GM19025 (cell line): ENCODE measurements at regions not wholly inside any gene's neighbourhood (a gene's known extent, or its start where the extent isn't known, plus 50 kb on each side); places are given as distances from the start of the nearest gene placed in this dataset.
A peak's percentile ranks its signal among the peaks of the same experiment; 100 is the strongest.

ENCODE experiments used
- ATAC-seq: cut with Tn5 transposase; IDR thresholded peaks from one replicate; pipeline ENCODE4 v1.9.1; 2021; ENCODE audit warnings: mild to moderate bottlenecking, low read depth, moderate library complexity; ENCODE audit not compliant: unreplicated experiment

DNA sequence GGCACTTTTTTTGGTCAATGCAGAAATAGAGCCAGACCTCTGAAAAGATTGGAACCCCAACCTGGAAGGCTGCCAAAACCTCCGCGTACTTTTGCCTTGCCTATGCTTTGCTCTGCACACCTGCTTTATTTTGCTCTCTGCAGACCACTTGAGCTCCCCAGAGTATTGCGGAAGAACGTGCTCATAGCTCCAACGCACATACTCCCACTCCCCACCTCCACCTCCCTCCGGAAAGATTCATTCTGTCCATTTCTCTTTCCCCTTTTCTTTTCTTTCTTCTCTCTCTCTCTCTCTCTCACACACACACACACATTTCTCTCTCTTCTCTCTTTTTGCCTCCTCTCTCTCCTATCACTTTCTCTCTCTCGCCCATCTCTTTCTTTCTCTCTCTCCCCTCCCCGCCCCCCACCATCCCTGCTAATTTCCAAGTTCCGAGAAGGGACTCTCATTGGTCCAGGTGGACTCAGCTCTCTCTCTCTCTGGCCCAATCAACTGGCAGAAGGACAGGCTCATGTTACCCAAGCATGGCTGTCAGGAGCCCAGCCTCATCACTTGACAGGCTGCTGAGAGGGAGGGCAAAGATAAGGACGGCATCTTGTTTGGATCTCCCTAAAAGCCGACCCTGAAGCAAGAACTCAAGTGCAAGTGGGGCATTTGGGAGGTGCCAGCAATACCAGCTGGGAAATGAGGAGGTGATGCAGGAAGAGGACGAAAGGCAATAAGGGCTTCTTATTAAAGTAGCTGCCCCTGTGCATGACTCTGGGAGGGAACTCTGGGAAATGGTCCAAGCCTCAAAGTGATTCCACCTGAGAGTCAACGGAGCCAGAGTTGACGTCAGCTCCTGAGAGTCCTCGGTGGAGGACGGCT is 246.1 kb downstream of the LY86 start:
- ATAC-seq = no peak

DNA sequence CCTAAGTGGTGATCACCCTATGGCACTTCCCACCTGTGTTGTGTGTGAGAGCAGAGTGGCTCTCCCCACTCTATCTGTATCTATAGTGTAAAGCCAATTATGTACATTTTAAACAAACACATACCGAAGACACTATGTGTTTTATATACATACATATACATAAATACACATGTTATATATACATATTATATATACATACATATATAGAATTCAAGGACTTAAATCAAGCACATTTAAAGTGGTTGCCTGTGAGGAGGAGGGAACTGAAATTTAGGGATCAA is 246.6 kb downstream of the LY86 start:
- no peak for ATAC-seq

DNA sequence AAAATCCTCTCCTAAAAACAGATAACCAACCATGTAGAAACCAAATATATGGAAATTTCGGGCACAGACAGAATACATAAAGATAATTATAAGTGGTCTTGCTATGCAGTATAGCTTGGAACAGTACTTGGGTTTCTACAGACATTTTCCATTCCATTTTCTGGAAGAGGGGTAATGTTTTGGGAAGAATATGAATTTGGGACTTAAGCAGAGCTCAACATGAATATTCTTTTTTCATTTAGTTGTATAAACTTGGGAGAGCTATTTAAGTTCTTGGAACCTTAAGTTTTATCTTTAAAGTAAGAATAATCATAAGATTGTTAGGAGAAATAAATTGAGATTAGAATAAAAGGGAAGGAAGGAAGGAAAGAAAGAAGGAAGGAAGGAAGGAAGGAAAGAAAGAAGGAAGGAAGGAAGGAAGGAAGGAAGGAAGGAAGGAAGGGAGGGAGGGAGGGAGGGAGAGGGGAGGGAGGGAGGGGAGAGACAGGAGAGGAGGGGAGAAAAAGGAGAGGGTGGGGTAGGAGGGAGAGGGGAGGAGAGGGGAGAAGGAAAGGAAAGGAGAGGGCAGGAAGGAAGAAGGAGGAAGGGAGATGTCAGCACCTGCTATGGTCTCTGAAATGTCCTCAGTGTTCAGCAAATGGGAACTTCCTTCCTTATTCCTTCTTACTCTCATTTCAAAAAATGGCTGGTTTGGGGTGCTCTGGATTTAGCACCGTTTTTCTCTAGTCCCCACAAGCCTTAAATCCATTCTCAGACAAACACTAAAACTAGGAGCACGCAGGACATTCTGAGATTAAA is 248.3 kb downstream of the LY86 start:
- ATAC-seq = no peak

DNA sequence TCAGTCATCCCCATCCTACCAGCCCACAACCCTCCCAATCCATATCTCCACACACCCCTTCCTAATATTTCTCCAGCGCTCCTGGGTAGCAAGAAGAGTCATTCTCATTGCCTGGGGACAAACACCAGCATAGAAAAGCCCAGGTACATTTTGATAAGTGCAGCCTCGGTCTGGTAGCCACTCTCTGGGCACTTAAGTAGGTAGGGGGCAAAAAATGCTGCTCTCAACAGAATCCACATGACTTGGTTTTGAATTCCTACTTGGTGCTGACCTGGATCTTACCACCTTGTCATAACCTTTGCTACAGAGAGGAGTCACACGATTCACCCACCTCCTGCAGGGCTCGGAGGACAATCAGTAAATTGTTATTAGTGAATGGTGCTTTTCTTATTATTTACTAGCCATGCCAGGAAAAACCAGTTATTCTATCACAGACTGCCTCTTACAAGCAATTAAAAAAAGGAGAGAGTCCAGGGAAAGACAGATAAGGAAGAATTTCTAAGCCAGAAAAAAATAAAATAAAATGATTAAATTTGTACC is 249.1 kb downstream of the LY86 start:
- ATAC-seq = no peak

DNA sequence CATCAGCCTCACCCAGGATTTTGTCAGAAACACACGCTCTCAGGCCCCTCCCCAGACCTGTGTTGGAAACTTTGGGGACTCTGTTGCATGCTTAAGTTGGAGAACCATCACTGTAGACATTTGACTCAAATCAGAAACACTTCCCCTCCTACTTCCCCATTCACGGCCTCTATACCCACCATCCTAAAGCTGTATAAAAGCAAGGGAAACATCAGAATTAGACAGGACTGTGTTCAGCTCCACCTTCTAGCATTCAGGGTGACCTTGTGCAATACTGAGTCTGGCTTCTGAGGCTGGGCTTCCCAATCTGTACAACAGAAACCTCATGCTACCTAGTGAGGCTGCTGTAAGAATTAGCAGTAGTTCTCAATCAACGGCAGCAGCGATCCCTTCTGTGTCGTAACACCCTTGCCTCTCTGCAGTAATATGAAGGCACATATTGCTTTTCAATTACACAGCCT is 252.3 kb downstream of the LY86 start:
- ATAC-seq = peak; percentile 72

DNA sequence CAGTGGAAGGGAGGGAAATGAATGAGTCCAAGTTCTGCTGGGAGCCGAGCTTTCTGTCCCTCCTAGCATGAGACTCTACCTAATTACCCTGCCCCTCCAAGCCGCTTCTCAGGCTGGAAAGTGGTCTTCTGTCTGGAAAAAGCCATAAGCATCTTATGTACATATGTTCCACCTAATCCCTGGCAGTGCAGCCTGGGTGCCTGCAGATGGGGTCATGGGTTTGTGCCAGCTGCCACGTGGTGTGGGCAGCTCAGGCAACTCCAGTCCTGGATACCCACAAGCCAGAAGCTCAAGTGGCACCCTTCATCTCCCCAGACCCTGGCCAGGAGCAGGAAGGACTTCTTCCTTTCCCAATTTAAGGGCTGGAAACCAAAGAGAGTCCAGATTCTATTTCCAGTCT is 253.1 kb downstream of the LY86 start:
- no peak for ATAC-seq

DNA sequence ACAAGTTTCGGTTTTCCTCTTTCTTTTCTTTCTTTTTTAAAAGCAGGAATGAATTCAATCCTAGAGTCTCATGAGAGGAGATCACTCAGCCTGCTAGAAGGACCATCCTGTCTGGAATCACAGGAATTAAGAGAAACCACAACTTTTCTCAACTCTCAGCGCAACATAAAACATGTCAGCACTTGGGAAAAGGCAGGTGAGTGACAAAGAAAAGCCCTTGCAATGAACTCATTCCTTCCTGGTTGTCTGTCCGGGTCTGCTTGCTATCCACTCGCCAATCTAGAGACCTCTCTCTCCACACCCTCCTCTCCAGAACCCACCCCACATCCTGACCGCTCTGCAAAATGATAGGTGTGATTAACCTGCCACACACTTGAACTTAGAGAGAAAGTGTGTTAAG is 253.8 kb downstream of the LY86 start:
- no peak for ATAC-seq

DNA sequence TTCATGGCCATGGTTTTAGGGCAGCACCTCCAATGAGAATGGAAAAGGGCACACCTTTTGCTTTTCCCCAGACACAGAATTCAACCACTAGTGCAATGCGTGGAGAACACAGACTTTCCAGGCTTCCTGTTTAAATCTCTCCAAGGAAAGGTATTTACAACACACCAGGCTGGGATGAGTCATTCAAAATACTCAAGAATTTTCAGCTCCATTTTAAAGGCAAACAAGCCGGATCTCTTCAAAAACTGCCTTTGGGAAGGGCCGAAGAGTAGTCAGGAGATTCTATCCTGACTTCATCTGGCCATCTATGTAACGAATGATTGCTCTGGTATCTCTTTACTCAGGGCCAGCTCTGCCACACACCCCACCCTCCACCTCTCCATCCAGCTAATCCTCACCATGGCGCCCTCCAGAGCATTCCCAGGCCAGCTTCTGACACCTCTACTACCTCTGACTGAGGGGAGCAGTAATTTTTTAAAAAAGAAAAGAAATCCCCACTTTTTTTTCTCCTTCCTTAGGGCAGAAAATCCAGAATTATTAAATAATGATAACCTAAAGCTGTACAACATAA is 254.6 kb downstream of the LY86 start:
- ATAC-seq = no peak

DNA sequence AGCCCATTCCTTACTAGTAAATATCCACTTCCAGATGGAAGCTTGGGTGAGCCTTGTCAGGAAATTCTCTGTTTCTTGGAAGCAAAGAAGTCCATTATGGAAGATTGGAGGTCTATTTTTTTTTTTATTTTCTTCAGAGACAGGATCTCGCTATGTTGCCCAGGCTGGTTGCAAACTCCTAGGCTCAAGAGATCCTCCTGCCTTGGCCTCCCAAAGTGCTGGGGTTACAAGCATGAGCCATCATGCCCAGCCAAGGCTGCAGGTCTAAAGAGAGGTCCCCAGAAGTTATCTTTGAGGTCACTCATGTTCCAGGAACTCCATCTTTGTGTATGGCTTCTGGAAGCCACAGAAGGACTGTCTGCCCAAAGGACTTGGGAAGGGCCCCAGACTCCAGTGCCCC is 255.3 kb downstream of the LY86 start:
- no peak for ATAC-seq

DNA sequence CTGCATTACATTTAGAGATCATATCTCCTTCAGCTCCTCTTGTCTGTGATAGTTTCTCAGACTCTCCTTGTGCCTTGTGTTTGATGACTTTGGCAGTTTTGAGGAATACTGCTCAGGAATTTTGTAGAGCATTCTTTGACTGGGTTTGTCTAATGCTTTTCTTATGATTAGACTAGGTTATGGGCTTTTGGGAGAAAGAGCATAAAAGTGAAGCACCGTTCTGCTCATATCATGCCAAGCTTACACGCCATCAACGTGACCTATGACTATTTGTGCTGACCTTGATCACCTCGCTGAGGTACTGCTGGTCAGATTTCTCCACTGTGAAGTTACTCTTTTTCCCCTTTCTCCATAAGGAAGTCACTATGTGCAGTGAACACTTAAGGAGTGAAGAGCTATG is 256.0 kb downstream of the LY86 start:
- ATAC-seq = no peak

DNA sequence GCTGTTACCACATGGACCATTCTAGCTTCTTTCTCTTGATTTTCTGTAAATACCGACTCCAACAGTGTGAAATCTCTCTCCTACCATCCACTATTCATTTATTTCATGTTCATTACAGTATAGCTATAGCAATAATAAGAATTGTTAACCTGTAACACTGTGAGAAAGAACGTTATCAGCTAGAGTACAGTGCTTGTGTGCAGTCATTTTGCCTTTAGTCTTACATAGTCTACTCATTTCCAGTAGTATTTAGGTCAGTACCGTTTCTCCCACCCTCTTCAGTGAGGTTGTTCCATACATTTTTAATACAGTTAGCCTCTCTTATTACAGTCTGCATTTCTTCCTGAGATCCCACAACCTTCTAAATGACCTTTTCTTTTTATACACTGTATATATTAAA is 257.1 kb downstream of the LY86 start:
- no peak for ATAC-seq

DNA sequence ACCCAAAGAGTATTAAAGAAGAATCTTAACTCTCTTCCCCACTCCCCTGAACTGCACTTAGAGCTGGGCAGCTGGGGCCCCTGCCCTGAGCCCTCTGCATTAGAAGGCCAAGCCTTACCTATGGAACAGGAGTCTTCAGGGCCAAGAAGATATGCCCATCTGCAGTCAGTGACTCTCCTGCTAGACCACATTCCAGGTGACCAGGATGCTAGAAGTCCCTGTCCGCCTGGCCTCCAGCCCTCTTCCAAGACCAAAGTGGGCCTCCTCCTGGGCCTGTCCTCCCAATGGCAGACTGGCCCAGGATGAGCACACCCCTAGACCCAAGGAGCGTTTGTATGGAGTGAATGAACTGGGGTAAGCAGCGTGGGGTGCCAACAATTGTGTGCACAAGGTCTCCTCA is 259.1 kb downstream of the LY86 start:
- no peak for ATAC-seq

DNA sequence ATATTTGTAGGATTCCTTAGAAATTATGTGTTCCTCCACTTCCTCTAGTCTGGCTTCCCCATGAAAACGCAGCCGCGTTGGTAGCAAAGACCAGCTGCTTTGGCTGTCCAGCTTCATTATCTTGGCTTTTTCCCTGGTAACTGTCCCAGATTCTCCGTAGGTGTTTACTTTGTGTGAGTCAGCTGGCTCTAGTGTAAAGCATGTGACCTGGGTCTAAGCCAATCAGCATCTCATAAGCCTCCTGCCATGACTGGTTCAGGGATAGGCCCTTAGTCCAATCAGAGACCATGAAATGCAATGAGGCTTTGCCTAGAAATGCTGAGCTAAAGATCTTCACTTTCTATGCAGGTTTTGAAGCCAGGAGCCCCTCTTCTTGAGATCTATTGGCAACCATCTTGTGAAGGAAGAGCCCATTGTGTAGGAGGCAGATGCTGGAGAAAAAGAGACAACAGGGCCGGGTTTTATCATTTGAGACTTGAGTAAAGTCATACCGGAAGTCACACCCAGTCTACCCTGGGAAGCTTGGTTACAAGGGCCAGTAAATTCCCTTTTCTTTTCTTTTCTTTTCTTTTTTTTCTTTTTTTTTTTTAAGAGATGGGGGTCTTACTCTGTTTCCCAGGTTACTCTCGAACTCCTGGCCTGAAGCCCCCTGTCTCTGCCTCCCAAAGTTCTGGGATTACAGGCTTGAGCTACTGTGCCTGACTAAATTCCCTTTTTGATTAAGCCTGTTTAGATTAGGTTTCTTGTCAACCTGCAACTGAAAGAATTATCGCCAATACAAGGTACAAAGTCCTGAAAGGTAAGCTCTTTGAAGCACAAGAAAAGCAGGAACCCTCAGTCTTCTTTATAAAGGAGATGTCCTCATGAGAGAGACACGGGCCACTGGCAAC is 256.5 kb upstream of the RREB1 start:
- ATAC-seq = no peak

DNA sequence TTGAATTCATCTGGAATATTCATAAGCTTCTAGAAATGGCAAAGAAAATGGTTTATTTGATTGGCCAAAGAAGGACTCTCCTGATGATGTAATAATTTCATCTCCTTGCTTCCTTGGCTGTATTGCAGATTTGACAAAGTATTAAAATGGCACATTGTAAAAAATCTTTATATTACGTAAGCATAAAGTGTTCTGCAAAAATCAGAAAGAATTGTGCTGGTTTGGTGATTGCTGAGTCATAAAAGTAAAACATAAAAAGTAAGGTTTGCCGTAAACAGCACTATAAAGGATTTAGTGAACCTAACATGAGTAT is 255.9 kb upstream of the RREB1 start:
- ATAC-seq = no peak

DNA sequence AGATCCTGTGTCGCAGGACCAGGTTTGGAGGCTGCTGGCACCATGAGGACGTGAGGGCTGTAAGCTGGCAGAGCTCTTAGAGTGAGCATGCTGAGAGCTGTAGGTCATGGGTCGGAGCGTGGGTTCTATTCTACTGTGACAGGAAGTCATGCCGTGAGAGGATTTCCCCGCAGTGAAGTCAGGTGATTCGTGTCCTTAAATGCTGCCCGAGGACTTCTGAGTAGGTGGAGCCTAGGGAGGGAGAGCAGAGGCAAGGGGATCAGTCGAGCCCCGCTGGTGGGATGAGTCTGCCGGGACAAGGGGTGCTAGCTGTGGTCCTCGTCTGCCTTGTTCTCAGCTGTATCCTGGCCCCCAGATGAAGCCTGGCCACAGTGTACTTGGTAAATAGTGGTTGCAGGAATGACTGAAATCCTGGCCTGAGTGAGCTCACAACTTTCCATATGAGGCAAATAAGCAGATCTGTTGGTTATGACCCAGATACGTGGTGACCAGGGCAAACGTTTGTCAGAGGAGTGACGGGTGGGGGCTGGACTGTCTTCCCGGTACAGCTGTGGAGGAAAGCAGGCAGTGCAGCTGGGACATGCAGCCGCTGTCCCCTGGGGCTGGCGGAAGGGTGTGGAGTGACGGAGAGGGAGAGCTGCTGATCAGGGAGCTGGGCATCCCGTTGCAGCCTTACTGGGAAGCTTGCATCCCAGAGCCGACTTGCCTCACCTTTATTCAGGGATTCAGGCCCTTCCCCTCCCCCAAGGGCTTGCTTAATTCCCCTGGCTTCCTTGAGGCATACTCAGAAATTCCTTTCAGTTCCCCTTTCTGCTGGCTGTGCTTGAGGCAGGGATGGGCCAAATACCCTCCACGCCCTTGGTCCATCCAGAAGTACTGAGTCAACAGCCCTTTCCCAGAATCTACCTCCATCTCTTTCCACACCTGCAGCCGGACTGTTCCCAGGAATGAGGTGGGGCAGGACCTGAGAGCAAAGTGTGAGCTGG is 250.9 kb upstream of the RREB1 start:
- ATAC-seq = peak; percentile 85

DNA sequence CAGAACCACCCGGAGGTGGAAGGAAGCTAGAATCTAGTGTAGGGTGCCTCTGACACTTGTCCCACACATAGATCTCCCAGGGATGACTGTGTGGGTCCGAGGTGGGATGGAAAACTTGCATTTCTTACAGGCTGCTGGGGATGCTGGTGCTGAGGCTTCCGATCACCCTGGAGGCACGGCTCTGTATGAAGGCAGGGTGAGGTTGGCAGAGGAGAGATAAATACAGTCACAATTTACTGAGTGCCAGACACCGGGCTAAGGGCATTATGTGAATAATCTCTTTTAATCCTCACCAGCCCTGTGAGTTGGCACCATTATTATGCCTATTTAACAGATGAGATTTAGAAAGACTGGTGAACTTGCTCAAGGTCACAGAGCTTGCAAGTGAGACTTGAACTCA is 250.2 kb upstream of the RREB1 start:
- ATAC-seq = no peak

DNA sequence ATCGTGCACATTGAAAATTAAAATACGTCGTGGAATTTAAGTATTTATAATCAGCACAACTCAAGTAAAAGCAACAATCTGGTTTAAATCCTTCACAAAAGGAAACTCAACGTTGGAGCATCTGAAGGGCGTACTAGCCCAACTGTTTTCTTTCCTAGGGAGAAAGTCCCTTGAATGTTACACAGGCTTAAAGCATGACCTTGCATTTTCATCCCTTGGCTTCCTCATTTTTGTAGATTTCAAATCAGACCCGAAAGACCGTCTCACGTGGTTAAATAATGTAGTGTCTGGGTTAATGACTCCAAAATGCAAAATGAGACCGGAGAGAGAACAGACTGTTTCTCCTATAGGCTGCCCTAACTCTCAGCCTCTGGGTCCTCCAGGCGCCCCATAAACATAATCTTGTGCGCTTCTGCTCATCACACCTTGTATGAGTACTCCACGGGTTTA is 249.2 kb upstream of the RREB1 start:
- no peak for ATAC-seq

DNA sequence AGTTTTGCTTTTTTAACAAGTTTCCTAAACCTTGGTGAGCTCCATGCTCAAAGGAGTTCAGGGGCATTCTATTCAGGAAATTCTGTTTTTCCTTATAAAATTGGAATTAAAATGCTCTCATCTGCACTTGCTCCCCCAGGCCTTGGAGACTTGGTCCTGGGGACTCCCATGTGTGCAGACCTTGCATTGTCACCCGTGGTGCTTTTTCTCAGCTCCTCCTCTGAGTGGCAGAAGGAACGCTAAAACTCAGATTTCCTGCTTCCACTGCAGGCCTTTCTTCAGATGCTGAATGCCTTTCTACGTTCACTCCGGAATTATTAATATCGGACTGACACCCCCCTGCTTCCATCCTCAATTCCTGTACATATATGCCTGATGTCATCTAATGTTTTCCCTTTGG is 248.7 kb upstream of the RREB1 start:
- ATAC-seq = no peak

DNA sequence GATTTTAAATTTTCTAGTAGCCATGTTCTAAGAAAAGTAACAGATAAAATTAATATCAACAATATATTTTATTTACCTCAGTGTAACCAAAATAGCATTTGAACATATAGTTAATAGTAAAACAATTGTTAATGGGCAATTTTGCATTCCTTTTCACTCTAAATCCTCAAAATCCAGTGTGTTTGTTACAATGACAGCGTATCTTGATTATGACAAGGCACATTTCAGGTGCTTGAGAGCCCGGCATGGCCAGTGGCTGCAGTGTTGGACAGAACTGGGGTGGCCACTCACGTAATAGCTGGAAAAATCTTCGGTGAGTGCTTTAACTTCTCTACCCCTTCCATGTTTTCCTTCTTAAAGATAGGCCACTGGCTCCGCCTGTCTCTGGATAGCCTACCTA is 248.0 kb upstream of the RREB1 start:
- no peak for ATAC-seq
